Astrocyte (in vitro differentiated cells and primary cell): ENCODE measurements at regions not wholly inside any gene's neighbourhood (a gene's known extent, or its start where the extent isn't known, plus 50 kb on each side); places are given as distances from the start of the nearest gene placed in this dataset.

Experiments used
- DNase-seq: peaks from one replicate; pipeline ENCODE4 v3.0.0-alpha.2; 2010; ENCODE audit warnings: low read depth
- FAIRE-seq: peaks from 2 replicates; lab custom pipeline; 2011; peaks lifted over from hg19 to GRCh38; lab: Jason Lieb, UNC
- H2AFZ ChIP-seq: 2 replicates; pipeline ENCODE4 v1.6.0; 2012; ENCODE audit warnings: low read depth, low read length, inconsistent platforms
- H3K27ac ChIP-seq: 2 replicates; pipeline ENCODE4 v1.5.1; 2011; ENCODE audit warnings: low read depth, low read length, inconsistent platforms
- H3K27me3 ChIP-seq: 2 replicates; pipeline ENCODE4 v1.6.0; 2011; ENCODE audit warnings: low read length, inconsistent platforms; ENCODE audit not compliant: insufficient read depth
- H3K36me3 ChIP-seq: 2 replicates; pipeline ENCODE4 v1.5.1; 2011; ENCODE audit warnings: low read length, inconsistent platforms; ENCODE audit not compliant: insufficient read depth
- H3K4me1 ChIP-seq: 2 replicates; pipeline ENCODE4 v1.5.1; 2011; ENCODE audit warnings: low read length, inconsistent platforms; ENCODE audit not compliant: insufficient read depth
- H3K4me2 ChIP-seq: 2 replicates; pipeline ENCODE4 v1.6.0; 2012; ENCODE audit warnings: low read length, inconsistent platforms
- H3K4me3 ChIP-seq: 2 replicates; pipeline ENCODE4 v1.5.1; 2011; ENCODE audit warnings: low read depth, mild to moderate bottlenecking, low read length, inconsistent platforms; ENCODE audit not compliant: insufficient read depth
- H3K79me2 ChIP-seq: 2 replicates; pipeline ENCODE4 v1.6.0; 2012; ENCODE audit warnings: mild to moderate bottlenecking, low read length, inconsistent platforms; ENCODE audit not compliant: insufficient read depth
- H3K9ac ChIP-seq: 2 replicates; pipeline ENCODE4 v1.6.0; 2012; ENCODE audit warnings: mild to moderate bottlenecking, low read length, inconsistent platforms
- H3K9me3 ChIP-seq: 2 replicates; pipeline ENCODE4 v1.5.1; 2012; ENCODE audit warnings: low read depth, mild to moderate bottlenecking, low read length, inconsistent platforms; ENCODE audit not compliant: insufficient read depth
- H4K20me1 ChIP-seq: 2 replicates; pipeline ENCODE4 v1.6.0; 2012; ENCODE audit warnings: low read length, inconsistent platforms; ENCODE audit not compliant: insufficient read depth
- H3K27ac Mint-ChIP-seq: one replicate; pipeline ENCODE4 v1.8.0; 2021; ENCODE audit warnings: mild to moderate bottlenecking, mixed read lengths; ENCODE audit not compliant: unreplicated experiment
- H3K27me3 Mint-ChIP-seq: one replicate; pipeline ENCODE4 v1.8.0; 2021; ENCODE audit warnings: low read depth, mixed read lengths; ENCODE audit not compliant: unreplicated experiment
- H3K36me3 Mint-ChIP-seq: one replicate; pipeline ENCODE4 v1.8.0; 2021; ENCODE audit warnings: low read depth, mixed read lengths; ENCODE audit not compliant: unreplicated experiment
- H3K4me1 Mint-ChIP-seq: one replicate; pipeline ENCODE4 v1.8.0; 2021; ENCODE audit warnings: low read depth, mixed read lengths; ENCODE audit not compliant: unreplicated experiment
- H3K4me3 Mint-ChIP-seq: one replicate; pipeline ENCODE4 v1.8.0; 2021; ENCODE audit warnings: mild to moderate bottlenecking, moderate library complexity, mixed read lengths; ENCODE audit not compliant: unreplicated experiment
- H3K9me3 Mint-ChIP-seq: one replicate; pipeline ENCODE4 v1.8.0; 2021; ENCODE audit warnings: mild to moderate bottlenecking, mixed read lengths; ENCODE audit not compliant: unreplicated experiment
- EZH2 ChIP-seq: IDR thresholded peaks from 2 replicates; pipeline ENCODE4 v1.6.1; 2012; ENCODE audit warnings: mild to moderate bottlenecking, low read length, inconsistent platforms; ENCODE audit not compliant: insufficient read depth
- TF ChIP-seq, protein P1 (sequence below): IDR thresholded peaks from 2 replicates; pipeline ENCODE4 v1.5.1; 2011; ENCODE audit warnings: low read depth, mild to moderate bottlenecking, inconsistent platforms, low read length, moderate library complexity; ENCODE audit not compliant: insufficient read depth

DNA sequence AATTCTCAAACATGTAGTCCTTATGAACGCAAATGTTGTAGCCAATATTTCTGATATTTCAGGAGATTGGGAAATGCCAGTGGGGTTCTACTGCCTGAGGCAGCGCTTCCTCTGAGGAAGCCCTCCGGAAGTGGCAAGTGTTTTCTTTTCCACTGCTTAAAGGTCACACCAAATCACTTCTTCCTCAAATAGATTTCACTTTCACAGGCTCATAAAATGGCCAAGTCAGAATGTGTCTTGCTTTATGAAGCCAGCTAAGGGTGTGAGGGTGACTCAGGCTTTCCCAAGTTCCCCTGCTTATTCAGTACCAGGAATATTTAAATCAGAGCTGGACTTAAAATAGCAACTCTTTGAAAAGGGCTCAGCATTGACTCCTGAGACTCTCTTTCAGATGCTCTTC is 514.2 kb upstream of the DIPK2B start:
- H3K4me2 ChIP-seq, result no peak overlapping the region
- Mint-ChIP-seq H3K27ac (peak overlapping the region; percentile 93), H3K9me3 (no peaks in the 10 kb centered on the region)

DNA sequence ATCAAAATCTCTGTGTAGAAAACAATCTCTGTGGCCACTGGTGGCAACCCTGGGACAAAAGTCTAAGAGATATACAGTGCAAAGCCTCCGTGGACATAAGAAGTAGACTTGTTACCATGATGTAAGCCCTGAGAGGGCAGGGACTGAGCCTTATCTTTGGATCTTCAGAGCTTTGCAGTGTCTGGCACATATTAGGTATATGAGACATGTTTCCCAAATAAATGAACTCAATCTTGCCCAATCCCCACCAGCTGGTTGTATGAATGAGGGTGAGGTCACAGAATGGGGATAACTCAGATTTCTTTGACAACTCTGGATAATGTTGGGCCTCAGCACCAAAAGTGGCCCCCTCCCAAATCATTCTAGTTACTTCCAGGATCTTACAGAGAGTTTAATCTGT is 511.4 kb upstream of the DIPK2B start:
- H3K9ac ChIP-seq, result peak overlapping the region; percentile 67
- no peak overlapping the region for H3K4me3 ChIP-seq
- no peaks in the 10 kb centered on the region for H3K79me2 ChIP-seq
- Mint-ChIP-seq H3K36me3 (no peaks in the 10 kb centered on the region), H3K4me3 (no peak overlapping the region), H3K9me3 (no peaks in the 10 kb centered on the region), H3K4me1 (peaks cover 38% of the 10 kb centered on the region), H3K27ac (no peak overlapping the region), H3K27me3 (no peaks in the 10 kb centered on the region)
- H2AFZ ChIP-seq, result no peak overlapping the region
- TF ChIP-seq, protein P1, sequence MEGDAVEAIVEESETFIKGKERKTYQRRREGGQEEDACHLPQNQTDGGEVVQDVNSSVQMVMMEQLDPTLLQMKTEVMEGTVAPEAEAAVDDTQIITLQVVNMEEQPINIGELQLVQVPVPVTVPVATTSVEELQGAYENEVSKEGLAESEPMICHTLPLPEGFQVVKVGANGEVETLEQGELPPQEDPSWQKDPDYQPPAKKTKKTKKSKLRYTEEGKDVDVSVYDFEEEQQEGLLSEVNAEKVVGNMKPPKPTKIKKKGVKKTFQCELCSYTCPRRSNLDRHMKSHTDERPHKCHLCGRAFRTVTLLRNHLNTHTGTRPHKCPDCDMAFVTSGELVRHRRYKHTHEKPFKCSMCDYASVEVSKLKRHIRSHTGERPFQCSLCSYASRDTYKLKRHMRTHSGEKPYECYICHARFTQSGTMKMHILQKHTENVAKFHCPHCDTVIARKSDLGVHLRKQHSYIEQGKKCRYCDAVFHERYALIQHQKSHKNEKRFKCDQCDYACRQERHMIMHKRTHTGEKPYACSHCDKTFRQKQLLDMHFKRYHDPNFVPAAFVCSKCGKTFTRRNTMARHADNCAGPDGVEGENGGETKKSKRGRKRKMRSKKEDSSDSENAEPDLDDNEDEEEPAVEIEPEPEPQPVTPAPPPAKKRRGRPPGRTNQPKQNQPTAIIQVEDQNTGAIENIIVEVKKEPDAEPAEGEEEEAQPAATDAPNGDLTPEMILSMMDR, result no peak
- TF ChIP-seq EZH2, result no peak
- no peak for FAIRE-seq
- peak overlapping the region; percentile 71 for H3K4me2 ChIP-seq
- H3K27me3 ChIP-seq, result no peaks in the 10 kb centered on the region
- H4K20me1 ChIP-seq, result no peaks in the 10 kb centered on the region
- H3K36me3 ChIP-seq, result no peaks in the 10 kb centered on the region
- DNase-seq, result peak; percentile 66
- H3K9me3 ChIP-seq, result no peaks in the 10 kb centered on the region
- H3K4me1 ChIP-seq, result peaks cover 37% of the 10 kb centered on the region
- peak overlapping the region; percentile 87 for H3K27ac ChIP-seq

More for the DNA sequence above, 514.2 kb upstream of the DIPK2B start:
- no peak for TF ChIP-seq EZH2
- TF ChIP-seq, protein P1, result no peak
- H3K27me3 Mint-ChIP-seq, result no peaks in the 10 kb centered on the region
- Histone ChIP-seq H2AFZ (no peak overlapping the region), H3K27me3 (no peaks in the 10 kb centered on the region), H3K9ac (no peak overlapping the region), H3K79me2 (no peaks in the 10 kb centered on the region), H4K20me1 (no peaks in the 10 kb centered on the region), H3K9me3 (no peaks in the 10 kb centered on the region), H3K36me3 (no peaks in the 10 kb centered on the region), H3K27ac (peak overlapping the region; percentile 61), H3K4me3 (no peak overlapping the region), H3K4me1 (peaks cover 33% of the 10 kb centered on the region)
- no peak overlapping the region for H3K4me3 Mint-ChIP-seq
- H3K4me1 Mint-ChIP-seq, result peaks cover 41% of the 10 kb centered on the region
- H3K36me3 Mint-ChIP-seq, result no peaks in the 10 kb centered on the region
- DNase-seq (peak; percentile 73), FAIRE-seq (peak; percentile 99)

- DNase-seq, result peak; percentile 75
Observed at GRCh38 chrX:45711231-45711630, 510.6 kb upstream of the DIPK2B start.

More at GRCh38 chrX:45711231-45711630, 510.6 kb upstream of the DIPK2B start:
- no peak overlapping the region for H2AFZ ChIP-seq
- H4K20me1 ChIP-seq, result no peaks in the 10 kb centered on the region
- FAIRE-seq, result no peak
- no peaks in the 10 kb centered on the region for H3K27me3 ChIP-seq
- peak overlapping the region; percentile 67 for H3K9ac ChIP-seq
- no peak for TF ChIP-seq EZH2
- TF ChIP-seq, protein P1, result no peak
- Mint-ChIP-seq H3K27me3 (no peaks in the 10 kb centered on the region), H3K4me1 (peaks cover 36% of the 10 kb centered on the region), H3K27ac (peak overlapping the region; percentile 99), H3K4me3 (peak overlapping the region; percentile 12), H3K9me3 (no peaks in the 10 kb centered on the region), H3K36me3 (no peaks in the 10 kb centered on the region)
- H3K27ac ChIP-seq, result peak overlapping the region; percentile 87
- no peak overlapping the region for H3K4me3 ChIP-seq
- H3K4me2 ChIP-seq, result peak overlapping the region; percentile 71
- H3K4me1 ChIP-seq, result peaks cover 37% of the 10 kb centered on the region
- no peaks in the 10 kb centered on the region for H3K9me3 ChIP-seq
- no peaks in the 10 kb centered on the region for H3K79me2 ChIP-seq
- H3K36me3 ChIP-seq, result no peaks in the 10 kb centered on the region
